Prostate gland (tissue), 2 donors: ENCODE measurements at regions not wholly inside any gene's neighbourhood (a gene's known extent, or its start where the extent isn't known, plus 50 kb on each side); places are given as distances from the start of the nearest gene placed in this dataset.

Experiments
- POLR2A ChIP-seq: fragments of 450-650 bp; IDR thresholded peaks from one replicate; pipeline ENCODE4 v1.6.1; 2016; ENCODE audit warnings: antibody characterized with exemption, mild to moderate bottlenecking
- TF ChIP-seq, protein P1 (sequence below), 4 experiments: fragments of 200-600 bp in 2 of 4; fragments of 450-650 bp in 2 of 4; sonication (generic) in 2 of 4; IDR thresholded peaks; 1 replicate in 3 of 4; 2 replicates in 1 of 4; pipeline ENCODE4 v1.5.1; 2016 to 2019; ENCODE audit warnings: antibody characterized with exemption in 4 of 4, mild to moderate bottlenecking in 2 of 4, moderate library complexity in 2 of 4

DNA sequence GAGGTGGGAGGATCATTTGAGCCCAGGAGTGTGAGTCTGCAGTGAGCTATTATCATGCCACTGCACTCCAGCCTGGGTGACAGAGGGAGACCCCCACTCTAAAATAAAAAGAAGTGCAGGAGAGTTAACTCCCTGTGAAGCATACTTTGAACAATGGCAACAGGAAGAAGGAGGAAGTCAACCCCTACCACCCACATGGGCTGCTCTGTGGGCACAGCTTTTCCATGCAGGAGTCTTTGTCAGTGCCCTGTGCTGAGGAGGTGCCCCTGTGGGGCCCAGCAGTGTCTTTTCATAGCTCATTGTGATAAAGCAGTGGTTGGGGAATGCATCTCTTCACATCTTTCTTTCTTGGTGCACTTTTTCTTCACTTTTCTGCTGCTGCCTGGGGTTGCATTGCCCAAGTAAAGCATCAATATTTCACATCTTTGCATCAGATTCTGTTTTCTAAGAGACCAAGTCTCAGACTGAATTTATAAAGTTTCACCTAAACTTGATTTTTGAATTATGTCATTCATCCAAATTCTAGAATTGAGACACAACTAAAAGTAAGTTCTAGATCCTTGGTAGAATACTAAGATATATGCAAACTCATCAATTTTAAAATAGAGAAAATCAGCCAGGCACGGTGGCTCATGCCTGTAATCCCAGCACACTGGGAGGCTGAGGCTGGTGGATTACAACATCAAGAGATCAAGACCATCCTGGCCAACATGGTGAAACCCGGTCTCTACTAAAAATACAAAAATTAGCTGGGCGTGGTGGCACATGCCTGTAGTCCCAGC lies 316.6 kb downstream of the DNAH5 start:
- TF ChIP-seq POLR2A = no peak
- TF ChIP-seq, protein P1, sequence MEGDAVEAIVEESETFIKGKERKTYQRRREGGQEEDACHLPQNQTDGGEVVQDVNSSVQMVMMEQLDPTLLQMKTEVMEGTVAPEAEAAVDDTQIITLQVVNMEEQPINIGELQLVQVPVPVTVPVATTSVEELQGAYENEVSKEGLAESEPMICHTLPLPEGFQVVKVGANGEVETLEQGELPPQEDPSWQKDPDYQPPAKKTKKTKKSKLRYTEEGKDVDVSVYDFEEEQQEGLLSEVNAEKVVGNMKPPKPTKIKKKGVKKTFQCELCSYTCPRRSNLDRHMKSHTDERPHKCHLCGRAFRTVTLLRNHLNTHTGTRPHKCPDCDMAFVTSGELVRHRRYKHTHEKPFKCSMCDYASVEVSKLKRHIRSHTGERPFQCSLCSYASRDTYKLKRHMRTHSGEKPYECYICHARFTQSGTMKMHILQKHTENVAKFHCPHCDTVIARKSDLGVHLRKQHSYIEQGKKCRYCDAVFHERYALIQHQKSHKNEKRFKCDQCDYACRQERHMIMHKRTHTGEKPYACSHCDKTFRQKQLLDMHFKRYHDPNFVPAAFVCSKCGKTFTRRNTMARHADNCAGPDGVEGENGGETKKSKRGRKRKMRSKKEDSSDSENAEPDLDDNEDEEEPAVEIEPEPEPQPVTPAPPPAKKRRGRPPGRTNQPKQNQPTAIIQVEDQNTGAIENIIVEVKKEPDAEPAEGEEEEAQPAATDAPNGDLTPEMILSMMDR (IDR thresholded peaks at IDR 0.05) = no peak
